Fibroblast of lung (primary cell): ENCODE measurements at regions not wholly inside any gene's neighbourhood (a gene's known extent, or its start where the extent isn't known, plus 50 kb on each side); places are given as distances from the start of the nearest gene placed in this dataset.

Source experiments
- DNase-seq, 2 donors: peaks; one replicate each; pipeline versions ENCODE4 v3.0.0 to v3.0.0-alpha.2; 2010; ENCODE audit warnings: low read depth in 2 of 2
- H2AFZ ChIP-seq: 2 replicates; pipeline ENCODE4 v1.5.1; 2012; ENCODE audit warnings: low read length, control low read depth, inconsistent platforms
- H3K27ac ChIP-seq: 2 replicates; pipeline ENCODE4 v1.5.1; 2011; ENCODE audit warnings: low read length, control low read depth; ENCODE audit not compliant: insufficient read depth
- H3K27me3 ChIP-seq: 2 replicates; pipeline ENCODE4 v1.5.1; 2011; ENCODE audit warnings: mild to moderate bottlenecking, low read length; ENCODE audit not compliant: control insufficient read depth, insufficient read depth
- H3K36me3 ChIP-seq: 2 replicates; pipeline ENCODE4 v1.5.1; 2011; ENCODE audit warnings: low read length; ENCODE audit not compliant: control insufficient read depth, insufficient read depth
- H3K4me1 ChIP-seq: 2 replicates; pipeline ENCODE4 v1.5.1; 2011; ENCODE audit warnings: low read length; ENCODE audit not compliant: control insufficient read depth, insufficient read depth; ENCODE audit errors: extremely low read depth
- H3K4me2 ChIP-seq: 2 replicates; pipeline ENCODE4 v1.5.1; 2011; ENCODE audit warnings: low read length, control low read depth; ENCODE audit not compliant: insufficient read depth; ENCODE audit errors: extremely low read depth
- H3K4me3 ChIP-seq, 4 experiments: fragments of 200-600 bp in 1 of 4; sonication (generic) in 1 of 4; replicated peaks in 1 of 4; 2 replicates each; pipeline ENCODE4 v1.5.1; 2011 to 2016; ENCODE audit warnings: low read length in 4 of 4, low read depth in 3 of 4, mild to moderate bottlenecking in 3 of 4, control low read depth in 2 of 4, inconsistent platforms in 1 of 4, mixed read lengths in 1 of 4; ENCODE audit not compliant: insufficient read depth in 1 of 4; ENCODE audit errors: control extremely low read depth in 1 of 4
- H3K79me2 ChIP-seq: 2 replicates; pipeline ENCODE4 v1.5.1; 2012; ENCODE audit warnings: mild to moderate bottlenecking, low read length, inconsistent platforms; ENCODE audit not compliant: control insufficient read depth, insufficient read depth
- H3K9ac ChIP-seq: 2 replicates; pipeline ENCODE4 v1.5.1; 2011; ENCODE audit warnings: mild to moderate bottlenecking, low read length, control low read depth; ENCODE audit not compliant: insufficient read depth
- H3K9me3 ChIP-seq: 2 replicates; pipeline ENCODE4 v1.5.1; 2012; ENCODE audit warnings: low read depth, low read length; ENCODE audit not compliant: control insufficient read depth, insufficient read depth
- H4K20me1 ChIP-seq: 2 replicates; pipeline ENCODE4 v1.5.1; 2011; ENCODE audit warnings: low read length; ENCODE audit not compliant: control insufficient read depth, insufficient read depth; ENCODE audit errors: extremely low read depth
- EZH2 ChIP-seq: IDR thresholded peaks from 2 replicates; pipeline ENCODE4 v1.5.1; 2012; ENCODE audit warnings: low read length, control low read depth, mild to moderate bottlenecking; ENCODE audit errors: missing control alignments
- TF ChIP-seq, protein P1 (sequence below), 2 donors: IDR thresholded peaks in 1 of 2; conservative IDR thresholded peaks in 1 of 2; 1 replicate in 1 of 2; 2 replicates in 1 of 2; pipeline ENCODE4 v1.5.1; 2011 to 2012; ENCODE audit warnings: low read length in 2 of 2, control low read depth in 1 of 2, inconsistent platforms in 1 of 2, low read depth in 1 of 2, mild to moderate bottlenecking in 1 of 2

DNA sequence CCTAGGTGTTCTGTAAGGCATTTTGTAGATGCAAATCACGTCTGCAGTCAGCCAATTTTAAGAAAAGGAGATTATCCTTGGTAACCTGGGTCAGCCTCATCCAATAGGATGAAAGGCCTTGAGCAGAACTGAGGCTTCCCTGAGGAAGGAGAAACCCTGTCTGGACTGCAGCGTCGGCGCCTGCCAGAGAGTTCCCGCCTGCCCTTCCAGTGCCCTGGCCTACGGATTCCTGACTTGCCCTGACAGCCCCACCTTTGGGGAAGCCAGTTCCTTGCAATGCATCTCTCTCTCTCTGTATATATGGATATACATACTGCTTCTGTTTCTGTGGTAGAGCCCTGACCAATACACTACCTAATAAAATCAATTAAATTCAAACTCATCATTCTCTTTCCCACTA is 66.2 kb upstream of the RUFY1 start:
- Histone ChIP-seq H2AFZ (no peak overlapping the region), H3K4me1 (no peaks in the 10 kb centered on the region), H3K4me3 (no peak overlapping the region), H3K4me2 (no peak overlapping the region), H3K36me3 (no peaks in the 10 kb centered on the region), H3K27me3 (no peaks in the 10 kb centered on the region), H4K20me1 (no peaks in the 10 kb centered on the region), H3K9ac (no peak overlapping the region), H3K79me2 (no peaks in the 10 kb centered on the region), H3K27ac (no peak overlapping the region), H3K9me3 (no peaks in the 10 kb centered on the region)
- TF ChIP-seq, protein P1, sequence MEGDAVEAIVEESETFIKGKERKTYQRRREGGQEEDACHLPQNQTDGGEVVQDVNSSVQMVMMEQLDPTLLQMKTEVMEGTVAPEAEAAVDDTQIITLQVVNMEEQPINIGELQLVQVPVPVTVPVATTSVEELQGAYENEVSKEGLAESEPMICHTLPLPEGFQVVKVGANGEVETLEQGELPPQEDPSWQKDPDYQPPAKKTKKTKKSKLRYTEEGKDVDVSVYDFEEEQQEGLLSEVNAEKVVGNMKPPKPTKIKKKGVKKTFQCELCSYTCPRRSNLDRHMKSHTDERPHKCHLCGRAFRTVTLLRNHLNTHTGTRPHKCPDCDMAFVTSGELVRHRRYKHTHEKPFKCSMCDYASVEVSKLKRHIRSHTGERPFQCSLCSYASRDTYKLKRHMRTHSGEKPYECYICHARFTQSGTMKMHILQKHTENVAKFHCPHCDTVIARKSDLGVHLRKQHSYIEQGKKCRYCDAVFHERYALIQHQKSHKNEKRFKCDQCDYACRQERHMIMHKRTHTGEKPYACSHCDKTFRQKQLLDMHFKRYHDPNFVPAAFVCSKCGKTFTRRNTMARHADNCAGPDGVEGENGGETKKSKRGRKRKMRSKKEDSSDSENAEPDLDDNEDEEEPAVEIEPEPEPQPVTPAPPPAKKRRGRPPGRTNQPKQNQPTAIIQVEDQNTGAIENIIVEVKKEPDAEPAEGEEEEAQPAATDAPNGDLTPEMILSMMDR (conservative IDR thresholded peaks at IDR 0.05 in 1 of 2, IDR thresholded peaks at IDR 0.05 in 1 of 2; ENCODE audit: low read depth in 1 of 2, low read length in 2 of 2), result no peak
- TF ChIP-seq EZH2, result no peak
- DNase-seq, result no peak

DNA sequence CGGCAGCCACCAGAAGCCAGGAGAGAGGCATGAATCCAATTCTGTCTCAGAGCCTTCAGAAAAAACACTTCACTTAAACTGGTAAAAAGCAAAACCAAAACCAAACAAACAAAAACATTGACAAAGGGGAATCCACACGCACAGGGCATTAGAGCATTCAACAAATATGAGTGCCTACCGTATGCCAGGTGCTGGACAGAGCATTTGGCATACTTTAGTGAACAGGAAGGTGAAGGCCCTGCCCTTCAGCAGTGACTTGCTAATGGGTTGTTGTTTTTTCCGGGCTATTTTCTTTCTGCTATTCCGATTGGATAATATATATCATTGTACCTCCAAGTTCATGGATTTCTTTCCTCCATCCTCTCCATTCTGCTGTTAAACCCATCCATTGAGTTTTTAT is 71.7 kb upstream of the RUFY1 start:
- Histone ChIP-seq H3K36me3 (no peaks in the 10 kb centered on the region), H3K4me1 (no peaks in the 10 kb centered on the region), H3K79me2 (no peaks in the 10 kb centered on the region), H3K4me3 (no peak overlapping the region), H3K9me3 (no peaks in the 10 kb centered on the region), H4K20me1 (no peaks in the 10 kb centered on the region), H3K27ac (no peak overlapping the region), H3K9ac (no peak overlapping the region), H3K27me3 (no peaks in the 10 kb centered on the region), H3K4me2 (no peak overlapping the region), H2AFZ (no peak overlapping the region)
- no peak for TF ChIP-seq EZH2
- TF ChIP-seq, protein P1 (conservative IDR thresholded peaks at IDR 0.05 in 1 of 2, IDR thresholded peaks at IDR 0.05 in 1 of 2; ENCODE audit: low read depth in 1 of 2, low read length in 2 of 2), result no peak
- no peak for DNase-seq

DNA sequence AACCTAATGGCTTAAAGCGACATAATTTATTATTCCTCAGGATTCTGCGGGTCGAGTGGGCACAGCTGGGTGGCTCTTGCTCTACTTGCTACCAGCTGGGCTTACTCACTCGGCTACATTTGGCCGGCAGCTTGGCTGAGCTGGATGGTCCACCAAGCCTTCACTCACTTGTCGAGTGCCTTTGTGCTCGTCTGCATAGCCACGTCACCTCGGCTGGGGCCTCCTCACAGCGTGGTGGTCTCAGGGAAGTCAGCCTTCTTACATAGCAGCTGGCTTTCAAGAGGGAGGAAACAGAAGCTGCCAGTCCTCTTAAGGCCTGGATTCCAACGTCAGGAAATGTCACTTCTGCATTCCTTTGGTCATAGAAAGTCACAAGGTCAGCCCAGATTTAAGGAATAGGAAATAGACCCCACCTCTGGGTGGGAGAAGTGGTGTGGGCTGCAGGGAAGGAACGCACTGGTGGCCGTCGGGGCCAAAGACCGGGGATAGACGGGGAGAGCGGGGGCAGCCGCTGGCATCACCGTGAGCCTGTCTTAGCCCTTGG is 75.1 kb upstream of the RUFY1 start:
- no peak overlapping the region for H3K9ac ChIP-seq
- H3K27me3 ChIP-seq, result no peaks in the 10 kb centered on the region
- no peaks in the 10 kb centered on the region for H4K20me1 ChIP-seq
- H2AFZ ChIP-seq, result no peak overlapping the region
- no peaks in the 10 kb centered on the region for H3K9me3 ChIP-seq
- no peaks in the 10 kb centered on the region for H3K4me1 ChIP-seq
- DNase-seq, result peak in 1 of 2 donors; percentile 79
- TF ChIP-seq, protein P1 (conservative IDR thresholded peaks at IDR 0.05 in 1 of 2, IDR thresholded peaks at IDR 0.05 in 1 of 2; ENCODE audit: low read depth in 1 of 2, low read length in 2 of 2), result no peak
- TF ChIP-seq EZH2, result no peak
- no peak overlapping the region for H3K27ac ChIP-seq
- no peak overlapping the region for H3K4me2 ChIP-seq
- H3K4me3 ChIP-seq, result no peak overlapping the region
- no peaks in the 10 kb centered on the region for H3K79me2 ChIP-seq
- no peaks in the 10 kb centered on the region for H3K36me3 ChIP-seq
